ENCODE measurements at regions not wholly inside any gene's neighbourhood (a gene's known extent, or its start where the extent isn't known, plus 50 kb on each side); places are given as distances from the start of the nearest gene placed in this dataset.
"Not testable (repeated sequence)": the region's sequence is repeated elsewhere in the genome, so short reads cannot be mapped to it uniquely, and the experiment has no call there.

GRCh38 chr6:93663111-93663510 is 243.8 kb upstream of the EPHA7 start:
- Histone ChIP-seq H3K4me1 (no peaks in the 10 kb centered on the region), H3K4me3 (no peak overlapping the region), H3K36me3 (no peaks in the 10 kb centered on the region), H3K27ac (no peak overlapping the region), H3K9me3 (no peaks in the 10 kb centered on the region), H3K27me3 (no peaks in the 10 kb centered on the region)
- no peak for DNase-seq
- in situ Hi-C loops (cut with MboI; ENCODE audit: low sequenced_read_pairs in 4 of 4): no loop called here
- TF ChIP-seq POLR2A (IDR thresholded peaks at IDR 0.05) (no peak), CTCF (IDR thresholded peaks at IDR 0.05 in 4 of 5, conservative IDR thresholded peaks at IDR 0.05 in 1 of 5) (no peak)
- intact Hi-C loops (cut with DNase I; ENCODE audit: low total_unique reads): no loop called here
- no peak for ATAC-seq

- no peaks in the 10 kb centered on the region for H3K9me3 ChIP-seq
- ATAC-seq (no peak), DNase-seq (no peak)
- intact Hi-C loops (cut with DNase I; ENCODE audit: low total_unique reads): no loop called here
- H3K36me3 ChIP-seq: no peaks in the 10 kb centered on the region
- in situ Hi-C loops (cut with MboI; ENCODE audit: low sequenced_read_pairs in 4 of 4): no loop called here
- no peak overlapping the region for H3K27ac ChIP-seq
- TF ChIP-seq CTCF (IDR thresholded peaks at IDR 0.05 in 4 of 5, conservative IDR thresholded peaks at IDR 0.05 in 1 of 5) (no peak), POLR2A (IDR thresholded peaks at IDR 0.05) (no peak)
- H3K4me3 ChIP-seq: no peak overlapping the region
- no peaks in the 10 kb centered on the region for H3K27me3 ChIP-seq
- H3K4me1 ChIP-seq: no peaks in the 10 kb centered on the region
Measured at GRCh38 chr6:93654548-93654947, 235.2 kb upstream of the EPHA7 start.

GRCh38 chr6:93644611-93645010 is 225.3 kb upstream of the EPHA7 start:
- Histone ChIP-seq H3K9me3 (no peaks in the 10 kb centered on the region), H3K36me3 (no peaks in the 10 kb centered on the region), H3K4me3 (no peak overlapping the region), H3K4me1 (no peaks in the 10 kb centered on the region), H3K27ac (no peak overlapping the region), H3K27me3 (no peaks in the 10 kb centered on the region)
- no peak for DNase-seq
- in situ Hi-C loops (cut with MboI; ENCODE audit: low sequenced_read_pairs in 4 of 4): no loop called here
- no peak for TF ChIP-seq POLR2A (IDR thresholded peaks at IDR 0.05)
- no peak for TF ChIP-seq CTCF (IDR thresholded peaks at IDR 0.05 in 4 of 5, conservative IDR thresholded peaks at IDR 0.05 in 1 of 5)
- intact Hi-C loops (cut with DNase I; ENCODE audit: low total_unique reads): no loop called here
- ATAC-seq: no peak

GRCh38 chr6:93639126-93639525 is 219.8 kb upstream of the EPHA7 start:
- Histone ChIP-seq H3K27me3 (no peaks in the 10 kb centered on the region), H3K4me3 (no peak overlapping the region), H3K9me3 (no peaks in the 10 kb centered on the region), H3K36me3 (no peaks in the 10 kb centered on the region), H3K27ac (no peak overlapping the region), H3K4me1 (no peaks in the 10 kb centered on the region)
- intact Hi-C loops (cut with DNase I; ENCODE audit: low total_unique reads): no loop called here
- no peak for DNase-seq
- TF ChIP-seq POLR2A (IDR thresholded peaks at IDR 0.05) (no peak), CTCF (IDR thresholded peaks at IDR 0.05 in 4 of 5, conservative IDR thresholded peaks at IDR 0.05 in 1 of 5) (no peak)
- ATAC-seq: no peak
- in situ Hi-C loops (cut with MboI; ENCODE audit: low sequenced_read_pairs in 4 of 4): no loop called here

GRCh38 chr6:93636987-93637664 is 217.8 kb upstream of the EPHA7 start:
- H3K4me1 ChIP-seq; H3K9me3 ChIP-seq; H3K4me3 ChIP-seq; H3K27ac ChIP-seq; intact Hi-C loops (cut with DNase I; ENCODE audit: low total_unique reads); ATAC-seq; in situ Hi-C loops (cut with MboI; ENCODE audit: low sequenced_read_pairs in 4 of 4); H3K27me3 ChIP-seq; H3K36me3 ChIP-seq; DNase-seq: not testable (repeated sequence)

Data from gastrocnemius medialis (tissue), 4 donors.